IMR-90 (cell line): ENCODE measurements at regions not wholly inside any gene's neighbourhood (a gene's known extent, or its start where the extent isn't known, plus 50 kb on each side); places are given as distances from the start of the nearest gene placed in this dataset.
A peak's percentile ranks its signal among the peaks of the same experiment; 100 is the strongest.

ENCODE experiments used
- ATAC-seq: fragments of 200-7000 bp; cut with Tn5 transposase; 2 replicates; pipeline ENCODE4 v1.9.1; 2020; ENCODE audit warnings: low read depth, mild to moderate bottlenecking, moderate library complexity
- BruUV-seq: library from RNA; stranded (reverse); fragments of 400-500 nt; replicated peaks from 2 replicates; lab custom pipeline; 2021; lab: Mats Ljungman, UMichigan
- CTCF ChIA-PET: fragments of 300-600 bp; formaldehyde crosslinking; extraction: SDS; loops from one replicate; lab custom pipeline; 2021; ENCODE audit warnings: antibody characterized with exemption; lab: Yijun Ruan, JAX
- POLR2A ChIA-PET: fragments of 300-600 bp; sonication (Branson Sonifier 250); formaldehyde crosslinking; loops from one replicate; lab custom pipeline; 2022; ENCODE audit warnings: antibody characterized with exemption; ENCODE audit not compliant: unreplicated experiment; lab: Charles Lee
- DNase-seq: peaks from one replicate; pipeline ENCODE4 v3.0.0; 2013
- H2AFZ ChIP-seq: replicated peaks from 2 replicates; pipeline ENCODE3; 2013; ENCODE audit warnings: low read length, mild to moderate bottlenecking; ENCODE audit not compliant: poor library complexity
- H2AK5ac ChIP-seq: 2 replicates; pipeline ENCODE4 v1.6.1; 2013; ENCODE audit warnings: low read depth, low read length, inconsistent platforms
- H2AK9ac ChIP-seq: replicated peaks from 2 replicates; pipeline ENCODE3; 2013; ENCODE audit warnings: mild to moderate bottlenecking, low read depth, low read length, moderate library complexity; ENCODE audit not compliant: poor library complexity
- H2BK120ac ChIP-seq: 2 replicates; pipeline ENCODE4 v1.6.1; 2013; ENCODE audit warnings: low read depth, low read length, inconsistent platforms
- H2BK15ac ChIP-seq: 3 replicates; pipeline ENCODE4 v1.6.1; 2013; ENCODE audit warnings: low read depth, low read length, inconsistent platforms
- H2BK20ac ChIP-seq: 2 replicates; pipeline ENCODE4 v1.6.1; 2013; ENCODE audit warnings: low read depth, mild to moderate bottlenecking, inconsistent platforms, low read length, moderate library complexity
- H2BK5ac ChIP-seq: 2 replicates; pipeline ENCODE4 v1.6.1; 2013; ENCODE audit warnings: mild to moderate bottlenecking, low read depth, low read length, inconsistent platforms; ENCODE audit not compliant: poor library complexity, severe bottlenecking
- H3K14ac ChIP-seq: replicated peaks from 2 replicates; pipeline ENCODE4 v1.6.1; 2013; ENCODE audit warnings: low read depth, low read length, inconsistent platforms
- H3K18ac ChIP-seq: 2 replicates; pipeline ENCODE4 v1.6.1; 2013; ENCODE audit warnings: low read depth, low read length, control low read depth
- H3K23ac ChIP-seq: 2 replicates; pipeline ENCODE4 v1.6.1; 2013; ENCODE audit warnings: low read depth, low read length, inconsistent platforms
- H3K27ac ChIP-seq: 2 replicates; pipeline ENCODE4 v1.5.1; 2013; ENCODE audit warnings: mild to moderate bottlenecking, control low read depth, low read length; ENCODE audit not compliant: insufficient read depth
- H3K27me3 ChIP-seq: 2 replicates; pipeline ENCODE4 v1.6.1; 2013; ENCODE audit warnings: low read length; ENCODE audit not compliant: control insufficient read depth, insufficient read depth
- H3K36me3 ChIP-seq: 2 replicates; pipeline ENCODE4 v1.6.1; 2013; ENCODE audit warnings: low read length, mixed read lengths; ENCODE audit not compliant: control insufficient read depth, insufficient read depth
- H3K4ac ChIP-seq: 2 replicates; pipeline ENCODE4 v1.6.1; 2013; ENCODE audit warnings: low read depth, low read length, inconsistent platforms
- H3K4me1 ChIP-seq: 2 replicates; pipeline ENCODE4 v1.6.1; 2013; ENCODE audit warnings: low read length, mixed read lengths; ENCODE audit not compliant: control insufficient read depth, insufficient read depth
- H3K4me2 ChIP-seq: 2 replicates; pipeline ENCODE4 v1.6.1; 2013; ENCODE audit warnings: low read depth, mild to moderate bottlenecking, control low read depth, low read length, moderate library complexity
- H3K4me3 ChIP-seq: 2 replicates; pipeline ENCODE4 v1.5.1; 2013; ENCODE audit warnings: low read depth, mild to moderate bottlenecking, control low read depth, low read length, moderate library complexity; ENCODE audit not compliant: insufficient read depth
- H3K56ac ChIP-seq: 2 replicates; pipeline ENCODE4 v1.6.1; 2013; ENCODE audit warnings: low read length, inconsistent platforms; ENCODE audit not compliant: insufficient read depth; ENCODE audit errors: extremely low read depth
- H3K79me1 ChIP-seq, 2 experiments: 2 replicates each; pipeline ENCODE4 v1.6.1; 2013; ENCODE audit warnings: low read length in 2 of 2, inconsistent platforms in 1 of 2, low read depth in 1 of 2
- H3K9ac ChIP-seq: 2 replicates; pipeline ENCODE4 v1.6.1; 2013; ENCODE audit warnings: low read depth, low read length, control low read depth
- H3K9me1 ChIP-seq: 2 replicates; pipeline ENCODE4 v1.6.1; 2013; ENCODE audit warnings: low read length, inconsistent platforms; ENCODE audit not compliant: insufficient read depth
- H3K9me3 ChIP-seq: 2 replicates; pipeline ENCODE4 v1.6.1; 2013; ENCODE audit warnings: low read length; ENCODE audit not compliant: control insufficient read depth, insufficient read depth
- H4K20me1 ChIP-seq: 2 replicates; pipeline ENCODE4 v1.6.1; 2013; ENCODE audit warnings: low read length, inconsistent platforms; ENCODE audit not compliant: insufficient read depth
- H4K5ac ChIP-seq: 2 replicates; pipeline ENCODE4 v1.6.1; 2013; ENCODE audit warnings: mild to moderate bottlenecking, low read depth, low read length, control low read depth
- H4K8ac ChIP-seq, 2 experiments: 2 replicates each; pipeline ENCODE4 v1.6.1; 2013; ENCODE audit warnings: low read depth in 2 of 2, low read length in 2 of 2, control low read depth in 1 of 2, inconsistent platforms in 1 of 2
- H4K91ac ChIP-seq: 2 replicates; pipeline ENCODE4 v1.6.1; 2013; ENCODE audit warnings: low read depth, low read length, inconsistent platforms; ENCODE audit not compliant: insufficient read depth
- BHLHE40 ChIP-seq: fragments of 150-350 bp; IDR thresholded peaks from 2 replicates; pipeline ENCODE4 v1.6.1; 2016; ENCODE audit warnings: mild to moderate bottlenecking, low read depth, low read length
- NFE2L2 ChIP-seq: fragments of 150-350 bp; IDR thresholded peaks from 2 replicates; pipeline ENCODE4 v1.6.1; 2016; ENCODE audit warnings: low read depth, mild to moderate bottlenecking, low read length
- RAD21 ChIP-seq: IDR thresholded peaks from 2 replicates; pipeline ENCODE4 v1.6.1; 2012; ENCODE audit warnings: low read length, improper control_type of control experiment
- RFX5 ChIP-seq: IDR thresholded peaks from 2 replicates; pipeline ENCODE4 v1.8.0; 2012; ENCODE audit warnings: low read depth, mild to moderate bottlenecking, low read length, moderate library complexity
- WGBS, 2 experiments: methylation state at CpG; one replicate each; pipeline versions ENCODE4 v1.1.5 to v1.1.7; 2013; ENCODE audit warnings: missing lambda C conversion rate in 2 of 2; ENCODE audit not compliant: insufficient read length in 1 of 2; ENCODE audit errors: extremely low coverage in 2 of 2; 5-methylcytosine and 5-hydroxymethylcytosine counted together
- dilution Hi-C: fragments of 300-500 bp; cut with HindIII; formaldehyde crosslinking; loops from one replicate; pipeline ENCODE4 v1.14.3; 2018; ENCODE audit warnings: low sequenced_read_pairs; ENCODE audit not compliant: unreplicated experiment
- in situ Hi-C: fragments of 300-500 bp; cut with MboI; formaldehyde crosslinking; loops from 3 replicates; pipeline ENCODE4 v1.14.3; 2019; ENCODE audit warnings: low sequenced_read_pairs, inconsistent platforms, mixed read lengths
- intact Hi-C: fragments of 100-400 bp; cut with micrococcal nuclease; formaldehyde crosslinking; loops from 2 replicates; pipeline ENCODE4 v1.10.0; 2022
- TF ChIP-seq, protein P1 (sequence below): fragments of 150-350 bp; IDR thresholded peaks from 2 replicates; pipeline ENCODE4 v1.6.1; 2017; ENCODE audit warnings: mild to moderate bottlenecking, antibody characterized with exemption, low read length, low read depth

DNA sequence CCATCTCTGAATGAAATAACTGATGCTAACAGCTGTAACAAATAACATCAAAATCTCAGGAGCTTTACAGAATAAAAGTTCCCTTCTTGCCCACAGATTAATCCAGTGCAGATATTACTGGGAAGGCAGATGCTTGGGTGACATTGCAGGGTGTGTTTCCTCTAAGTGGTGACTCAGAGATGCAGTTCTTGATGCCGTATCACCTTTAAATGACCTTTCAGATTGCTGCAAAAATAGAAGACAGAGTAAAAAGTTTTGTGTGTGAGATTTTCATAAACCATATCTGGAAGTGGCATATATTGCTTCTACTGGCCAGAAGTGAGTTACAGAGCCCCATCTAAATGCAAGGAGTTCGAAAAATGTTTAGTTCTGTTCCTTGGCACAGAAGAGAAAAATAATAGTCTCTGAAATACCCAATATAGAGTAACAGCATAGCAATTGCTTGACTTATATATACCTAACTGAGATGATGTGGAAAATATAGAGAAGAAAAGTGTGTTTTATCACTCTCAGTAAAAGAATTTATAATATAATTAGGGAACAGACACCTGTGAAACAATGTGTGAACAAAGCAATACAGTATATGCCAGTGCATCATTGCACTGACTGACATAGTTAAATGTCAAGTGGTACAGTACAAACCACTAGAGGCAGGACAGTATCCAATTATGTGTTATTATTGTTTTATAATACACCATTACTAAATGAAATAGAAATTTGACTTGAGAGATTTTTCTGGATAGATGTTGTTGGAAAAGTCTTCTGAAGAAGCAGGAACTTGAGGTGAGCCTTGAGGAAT, 430.7 kb upstream of the CBLB start:
- Histone ChIP-seq H3K23ac (no peak overlapping the region), H3K4me1 (no peaks in the 10 kb centered on the region), H4K5ac (no peak overlapping the region), H3K4me3 (no peak overlapping the region), H2AFZ (no peak overlapping the region), H3K9me3 (no peaks in the 10 kb centered on the region), H3K56ac (no peak overlapping the region), H3K9ac (no peak overlapping the region), H4K20me1 (no peaks in the 10 kb centered on the region), H3K36me3 (no peaks in the 10 kb centered on the region), H3K27ac (no peak overlapping the region), H3K27me3 (no peaks in the 10 kb centered on the region), H2BK5ac (no peak overlapping the region), H2AK9ac (no peak overlapping the region), H4K91ac (no peak overlapping the region), H3K79me1 (no peaks in the 10 kb centered on the region), H3K18ac (no peak overlapping the region), H3K9me1 (no peaks in the 10 kb centered on the region), H4K8ac (no peak overlapping the region), H2BK15ac (no peak overlapping the region), H3K14ac (no peak overlapping the region), H2BK120ac (no peak overlapping the region), H2AK5ac (no peak overlapping the region), H2BK20ac (no peak overlapping the region), H3K4me2 (no peak overlapping the region), H3K4ac (no peak overlapping the region)
- no peak for ATAC-seq
- no peak for TF ChIP-seq BHLHE40
- TF ChIP-seq RAD21, result no peak
- TF ChIP-seq NFE2L2, result no peak
- TF ChIP-seq, protein P1, sequence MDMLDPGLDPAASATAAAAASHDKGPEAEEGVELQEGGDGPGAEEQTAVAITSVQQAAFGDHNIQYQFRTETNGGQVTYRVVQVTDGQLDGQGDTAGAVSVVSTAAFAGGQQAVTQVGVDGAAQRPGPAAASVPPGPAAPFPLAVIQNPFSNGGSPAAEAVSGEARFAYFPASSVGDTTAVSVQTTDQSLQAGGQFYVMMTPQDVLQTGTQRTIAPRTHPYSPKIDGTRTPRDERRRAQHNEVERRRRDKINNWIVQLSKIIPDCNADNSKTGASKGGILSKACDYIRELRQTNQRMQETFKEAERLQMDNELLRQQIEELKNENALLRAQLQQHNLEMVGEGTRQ, result no peak
- TF ChIP-seq RFX5, result no peak
- dilution Hi-C loops (no loop called here), intact Hi-C loops (no loop called here), in situ Hi-C loops (no loop called here)
- WGBS, 2 experiments, result no CpG with 5 or more reads among the region's 2 CpGs
- CTCF ChIA-PET, result no interaction called here
- DNase-seq, result peak; percentile 32
- BruUV-seq, result no TSS peak
- POLR2A ChIA-PET, result no interaction called here
